Esophagus squamous epithelium (tissue), 5 donors: ENCODE measurements at regions not wholly inside any gene's neighbourhood (a gene's known extent, or its start where the extent isn't known, plus 50 kb on each side); places are given as distances from the start of the nearest gene placed in this dataset.

Experiments
- DNase-seq: peaks from one replicate; lab custom pipeline; 2025; lab: John Stamatoyannopoulos, UW
- H3K27ac ChIP-seq, 4 donors: fragments of 200-600 bp; sonication (generic); one replicate each; pipeline ENCODE4 v1.5.1; 2016 to 2019; ENCODE audit warnings: mild to moderate bottlenecking in 1 of 4
- H3K27me3 ChIP-seq, 4 donors: fragments of 200-600 bp; sonication (generic); 1 replicate in 3 of 4; 2 replicates in 1 of 4; pipeline versions ENCODE4 v1.5.1 to v1.6.0; 2017 to 2021; ENCODE audit warnings: antibody characterized with exemption in 1 of 4
- H3K36me3 ChIP-seq, 3 donors: fragments of 200-600 bp; sonication (generic); one replicate each; pipeline ENCODE4 v1.5.1; 2016 to 2019
- H3K4me1 ChIP-seq, 3 donors: fragments of 200-600 bp; sonication (generic); one replicate each; pipeline ENCODE4 v1.5.1; 2017 to 2019
- H3K4me3 ChIP-seq, 4 donors: fragments of 200-600 bp; sonication (generic); 1 replicate in 3 of 4; 2 replicates in 1 of 4; pipeline ENCODE4 v1.5.1; 2016 to 2019; ENCODE audit warnings: mild to moderate bottlenecking in 2 of 4, moderate library complexity in 1 of 4
- H3K9me3 ChIP-seq, 3 donors: fragments of 200-600 bp; sonication (generic); one replicate each; pipeline ENCODE4 v1.5.1; 2016 to 2019
- CTCF ChIP-seq, 6 experiments: fragments of 450-650 bp in 4 of 6; fragments of 200-600 bp in 2 of 6; sonication (generic) in 2 of 6; IDR thresholded peaks; one replicate each; pipeline ENCODE4 v1.5.1; 2016 to 2019; ENCODE audit warnings: antibody characterized with exemption in 6 of 6, mild to moderate bottlenecking in 4 of 6, moderate library complexity in 4 of 6
- POLR2A ChIP-seq, 4 donors: fragments of 450-650 bp; IDR thresholded peaks; one replicate each; pipeline ENCODE4 v1.6.1; 2017; ENCODE audit warnings: antibody characterized with exemption in 4 of 4, mild to moderate bottlenecking in 4 of 4, moderate library complexity in 3 of 4
- WGBS, 2 donors: methylation state at CpG; one replicate each; pipeline ENCODE4 v1.1.5; 2018; 5-methylcytosine and 5-hydroxymethylcytosine counted together
- intact Hi-C: fragments of 100-400 bp; cut with DNase I; formaldehyde crosslinking; loops from one replicate; pipeline ENCODE4 v1.15.0; 2022
- donor health status: DM: yes; HTN: yes; CAD: no.

DNA sequence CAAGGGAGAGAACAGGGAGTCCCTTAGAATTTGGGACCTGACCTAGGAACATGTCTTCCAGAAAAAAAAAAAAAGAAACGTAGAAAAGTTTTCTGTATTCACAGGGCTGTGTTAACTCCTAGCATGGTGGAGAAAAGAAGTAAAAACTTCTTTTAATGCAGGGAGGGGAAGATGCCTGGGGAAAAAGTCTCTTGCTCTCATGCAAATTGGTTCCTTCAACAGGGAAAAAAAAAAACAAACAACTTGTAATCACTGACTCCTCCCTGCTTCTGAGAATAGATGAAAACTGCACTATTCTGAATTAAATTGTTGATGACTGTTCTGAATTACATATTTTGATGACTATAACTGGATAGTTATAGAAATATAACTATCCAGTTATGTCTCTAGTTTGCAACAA lies 933.2 kb downstream of the TRIB2 start:
- Histone ChIP-seq H3K4me1 (no peaks in the 10 kb centered on the region), H3K4me3 (no peak overlapping the region), H3K27me3 (no peaks in the 10 kb centered on the region), H3K27ac (no peak overlapping the region), H3K36me3 (no peaks in the 10 kb centered on the region), H3K9me3 (no peaks in the 10 kb centered on the region)
- no peak for DNase-seq
- TF ChIP-seq POLR2A (IDR thresholded peaks at IDR 0.05), result no peak
- WGBS, 2 donors, result 65 to 92% methylated on average over 1 of the region's 1 CpG
- intact Hi-C loops, result no loop called here

DNA sequence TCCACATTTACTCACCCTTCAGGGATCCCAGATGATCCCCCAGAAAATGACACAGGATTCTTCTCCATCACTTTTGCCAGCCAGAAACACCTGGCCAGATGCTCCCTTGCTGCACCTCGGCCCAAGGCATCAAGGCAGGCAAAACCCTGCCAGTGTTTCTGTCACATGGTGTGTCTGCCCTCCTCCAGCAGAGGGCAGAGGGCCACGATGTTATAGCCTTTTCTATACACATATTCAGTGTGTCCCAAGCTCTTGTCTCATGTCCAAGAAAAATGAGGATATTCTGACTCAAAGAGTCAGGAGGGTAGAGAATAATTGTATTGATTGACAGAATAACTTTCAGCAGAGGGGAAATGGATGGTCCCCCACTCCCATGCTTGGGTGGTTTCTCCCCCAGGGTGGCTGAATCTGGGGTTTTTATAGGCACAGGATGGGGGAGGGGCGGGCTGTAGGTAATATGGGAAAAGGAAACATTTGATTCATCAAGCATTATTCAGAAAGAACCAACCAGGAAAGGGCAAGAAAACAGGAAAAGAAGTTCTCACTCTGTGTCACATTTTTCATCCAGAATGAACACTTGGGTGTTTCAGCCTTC lies 933.9 kb downstream of the TRIB2 start:
- Histone ChIP-seq H3K27me3 (no peaks in the 10 kb centered on the region), H3K4me3 (no peak overlapping the region), H3K4me1 (no peaks in the 10 kb centered on the region), H3K36me3 (no peaks in the 10 kb centered on the region), H3K9me3 (no peaks in the 10 kb centered on the region), H3K27ac (no peak overlapping the region)
- 37 to 44% methylated on average over 3 of the region's 3 CpGs for WGBS, 2 donors
- TF ChIP-seq POLR2A (IDR thresholded peaks at IDR 0.05) (no peak), CTCF (IDR thresholded peaks at IDR 0.05) (peak in 1 of 6 experiments; percentile 42)
- no peak for DNase-seq
- intact Hi-C loops, result no loop called here

GRCh38 chr2:13651684-13652131 lies 935.0 kb downstream of the TRIB2 start:
- H3K36me3 ChIP-seq, result no peaks in the 10 kb centered on the region
- H3K9me3 ChIP-seq, result no peaks in the 10 kb centered on the region
- no peaks in the 10 kb centered on the region for H3K4me1 ChIP-seq
- H3K27me3 ChIP-seq, result no peaks in the 10 kb centered on the region
- TF ChIP-seq POLR2A (IDR thresholded peaks at IDR 0.05) (no peak), CTCF (IDR thresholded peaks at IDR 0.05) (no peak)
- intact Hi-C loops, result no loop called here
- H3K27ac ChIP-seq, result no peak overlapping the region
- no peak for DNase-seq
- H3K4me3 ChIP-seq, result no peak overlapping the region

- TF ChIP-seq POLR2A (IDR thresholded peaks at IDR 0.05) (no peak), CTCF (IDR thresholded peaks at IDR 0.05) (no peak)
- WGBS, 2 donors, result 20 to 45% methylated on average over 2 of the region's 2 CpGs
- DNase-seq, result no peak
Observed at GRCh38 chr2:13652531-13653313, 936.0 kb downstream of the TRIB2 start.

GRCh38 chr2:13654416-13654815 lies 937.7 kb downstream of the TRIB2 start:
- Histone ChIP-seq H3K27ac (no peak overlapping the region), H3K36me3 (no peaks in the 10 kb centered on the region), H3K4me3 (no peak overlapping the region), H3K9me3 (no peaks in the 10 kb centered on the region), H3K4me1 (no peaks in the 10 kb centered on the region), H3K27me3 (no peaks in the 10 kb centered on the region)
- no peak for DNase-seq
- no peak for TF ChIP-seq CTCF (IDR thresholded peaks at IDR 0.05)
- no peak for TF ChIP-seq POLR2A (IDR thresholded peaks at IDR 0.05)
- intact Hi-C loops, result no loop called here

More at GRCh38 chr2:13652531-13653313, 936.0 kb downstream of the TRIB2 start:
- intact Hi-C loops, result no loop called here
- H3K36me3 ChIP-seq, result no peaks in the 10 kb centered on the region
- no peaks in the 10 kb centered on the region for H3K27me3 ChIP-seq
- no peaks in the 10 kb centered on the region for H3K4me1 ChIP-seq
- no peak overlapping the region for H3K27ac ChIP-seq
- H3K9me3 ChIP-seq, result no peaks in the 10 kb centered on the region
- H3K4me3 ChIP-seq, result no peak overlapping the region
